KG1 (cell line): ENCODE measurements at regions not wholly inside any gene's neighbourhood (a gene's known extent, or its start where the extent isn't known, plus 50 kb on each side); places are given as distances from the start of the nearest gene placed in this dataset.
"Not testable (repeated sequence)": the region's sequence is repeated elsewhere in the genome, so short reads cannot be mapped to it uniquely, and the experiment has no call there.

Source experiments
- DNase-seq: peaks from one replicate; lab custom pipeline; 2025; lab: John Stamatoyannopoulos, UW

DNA sequence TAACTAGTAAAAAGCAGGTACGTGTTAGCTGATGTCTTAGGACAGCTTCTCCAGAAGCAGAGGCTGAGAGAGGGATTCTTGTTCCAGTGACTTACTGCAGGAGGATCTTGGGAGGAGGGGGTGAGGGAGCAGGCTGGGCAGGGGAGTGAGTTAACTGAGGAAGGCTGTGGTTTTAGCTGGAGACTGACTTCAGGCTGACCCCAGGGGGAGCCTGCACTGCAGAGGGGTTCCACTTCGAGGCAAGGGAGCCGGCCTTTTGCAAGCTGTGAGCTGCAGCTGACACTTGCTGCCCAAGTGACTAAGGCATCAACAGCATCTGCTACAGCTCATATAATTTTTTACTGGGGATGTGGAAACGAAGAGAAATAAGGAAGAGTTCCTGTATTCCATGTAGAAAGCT is 50.4 kb upstream of the SOD1 start:
- no peak for DNase-seq

DNA sequence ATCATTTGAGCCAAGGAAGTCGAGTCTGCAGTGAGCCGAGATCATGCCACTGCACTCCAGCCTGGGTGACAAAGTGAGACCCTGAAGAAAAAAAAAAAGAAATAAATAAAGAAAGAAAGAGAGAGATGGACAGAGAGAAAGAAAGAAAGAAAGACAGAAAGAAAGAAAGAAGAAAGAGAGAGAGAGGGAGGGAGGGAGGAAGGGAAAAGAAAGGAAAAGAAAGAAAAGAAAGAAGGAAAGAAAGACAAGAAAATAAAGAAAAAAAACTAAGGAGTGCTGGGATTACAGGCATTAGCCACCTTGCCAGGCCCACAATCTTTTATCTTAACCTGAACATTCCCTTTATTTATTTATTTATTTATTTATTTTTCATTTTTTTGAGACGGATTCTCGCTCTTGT is 51.7 kb upstream of the SOD1 start:
- DNase-seq = no peak

GRCh38 chr21:31606081-31606874 is 53.2 kb upstream of the SOD1 start:
- DNase-seq = no peak

GRCh38 chr21:31604591-31605190 is 54.8 kb upstream of the SOD1 start:
- peak; percentile 82 for DNase-seq

- no peak for DNase-seq
These were observed 59.9 kb upstream of the SOD1 start for GRCh38 chr21:31599563-31599962.

- no peak for DNase-seq
These were observed 60.5 kb upstream of the SOD1 start for GRCh38 chr21:31599013-31599412.

- no peak for DNase-seq
These were observed 61.8 kb upstream of the SOD1 start for GRCh38 chr21:31597683-31598082.

DNA sequence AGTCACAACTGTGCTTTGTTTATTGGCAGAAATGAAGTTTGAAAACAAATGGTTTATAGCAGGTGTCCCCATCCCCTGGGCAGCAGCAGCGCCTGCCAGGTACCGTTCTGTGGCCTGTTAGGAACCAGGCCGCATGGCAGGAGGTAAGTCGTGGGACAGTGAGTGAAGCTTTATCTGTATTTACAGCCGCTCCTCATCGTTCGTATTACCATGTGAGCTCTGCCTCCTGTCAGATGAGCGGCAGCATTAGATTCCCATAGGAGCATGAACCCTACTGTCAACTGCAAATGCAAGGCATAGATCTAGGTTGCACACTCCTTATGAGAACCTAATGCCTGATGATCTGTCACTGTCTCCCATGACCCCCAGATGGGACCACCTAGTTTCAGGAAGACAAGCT is 63.4 kb upstream of the SOD1 start:
- no peak for DNase-seq

GRCh38 chr21:31594726-31595125 is 64.8 kb upstream of the SOD1 start:
- no peak for DNase-seq

DNA sequence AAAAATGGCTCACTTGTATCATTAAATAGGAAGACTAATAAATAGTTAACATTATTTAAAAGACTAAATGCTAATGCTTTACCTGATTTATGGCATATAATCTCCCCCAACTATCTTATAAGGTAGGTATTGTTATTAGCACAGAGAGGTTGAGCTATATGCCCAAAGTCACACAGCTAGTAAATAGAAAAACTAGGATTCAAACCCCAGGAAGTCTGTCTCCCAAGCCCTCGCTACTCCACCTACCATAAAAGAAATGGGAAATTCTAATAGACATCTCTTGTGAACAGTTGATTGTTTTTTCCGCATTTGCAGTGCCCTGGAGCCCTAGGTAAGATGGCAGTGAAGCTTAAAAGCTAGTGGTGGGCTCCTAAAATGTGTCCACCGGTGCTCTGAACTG is 65.2 kb upstream of the SOD1 start:
- DNase-seq = no peak

DNA sequence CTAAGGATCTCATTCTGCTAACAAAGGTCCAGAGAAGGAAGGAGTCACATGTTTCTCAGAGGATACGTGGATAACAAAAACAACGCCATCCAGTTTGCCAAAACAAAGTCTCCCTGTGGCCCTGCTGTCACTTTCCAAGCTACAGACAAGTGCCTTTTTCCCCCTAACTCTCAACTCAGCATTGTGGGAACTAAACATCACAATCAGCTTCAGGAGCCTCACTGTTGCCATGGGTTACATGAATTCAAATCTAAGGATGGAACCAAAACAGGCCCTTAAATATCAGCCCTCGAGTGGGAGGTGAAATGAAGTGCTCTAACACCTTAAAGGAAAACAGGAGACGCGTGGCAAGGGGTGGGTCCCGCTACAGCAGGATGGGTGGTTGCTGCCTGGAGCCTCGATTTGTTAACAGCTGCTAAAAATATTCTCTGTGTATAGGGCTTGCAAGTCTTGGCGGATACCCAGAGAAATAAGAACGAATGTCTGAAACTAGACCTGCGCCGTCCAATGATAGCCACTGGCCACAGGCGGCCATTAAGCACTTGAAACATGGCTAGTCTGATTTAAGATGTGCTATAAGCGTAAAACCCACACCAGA is 66.4 kb upstream of the SOD1 start:
- no peak for DNase-seq

DNA sequence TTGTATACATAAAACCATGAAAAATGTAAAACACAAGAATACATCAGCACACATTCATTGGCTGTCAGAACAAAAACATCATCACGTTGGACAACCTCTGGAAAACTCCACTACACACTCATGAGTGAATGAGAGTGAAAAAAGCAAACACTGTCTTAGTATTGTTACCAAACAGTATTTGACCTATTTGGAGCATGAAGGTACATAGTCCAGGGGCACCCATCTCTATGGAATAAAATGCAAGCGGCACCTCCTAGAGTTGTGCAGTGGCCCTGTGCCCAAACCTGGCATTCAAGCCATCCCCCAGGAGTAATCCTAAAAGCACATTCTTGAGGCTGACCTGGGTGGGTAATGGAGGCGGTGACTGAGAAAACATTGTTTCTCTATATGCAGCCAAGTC is 67.0 kb upstream of the SOD1 start:
- no peak for DNase-seq

DNA sequence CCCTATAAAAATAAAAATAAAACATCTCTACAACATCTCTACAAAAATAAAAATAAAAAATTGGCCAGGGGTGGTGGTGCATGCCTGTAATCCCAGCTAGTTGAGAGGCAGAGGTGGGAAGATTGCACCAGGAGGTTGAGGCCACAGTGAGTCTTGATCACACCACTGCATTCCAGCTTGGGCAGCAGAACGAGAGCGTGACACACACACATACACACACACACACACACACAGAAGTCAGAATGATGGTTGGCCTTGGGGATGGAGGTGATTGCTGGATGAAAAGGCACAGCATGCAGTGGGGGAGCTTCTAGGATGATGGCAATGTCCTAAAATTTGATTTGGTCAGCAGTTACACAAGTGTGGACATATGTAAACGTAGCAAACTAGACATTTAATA is 69.7 kb upstream of the SOD1 start:
- DNase-seq = no peak

DNA sequence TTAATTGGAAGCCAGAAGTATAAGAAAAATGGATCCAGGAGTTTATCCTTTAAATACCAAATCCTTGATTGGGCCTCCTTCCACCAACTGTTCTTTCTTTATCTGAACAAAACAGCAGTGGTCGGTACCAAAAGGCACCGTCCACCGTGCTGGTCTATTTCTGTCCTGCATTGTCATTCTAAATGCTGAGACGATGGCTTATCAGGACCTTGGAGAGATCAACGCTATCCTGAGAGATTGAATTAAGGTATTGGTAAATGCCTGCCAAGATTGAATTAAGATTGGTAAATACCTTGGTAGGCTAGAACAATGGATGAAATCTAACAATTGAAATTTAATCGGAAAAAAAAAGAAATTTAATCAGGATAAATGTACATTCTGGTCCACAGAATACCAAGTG is 73.4 kb upstream of the SOD1 start:
- DNase-seq = no peak

DNA sequence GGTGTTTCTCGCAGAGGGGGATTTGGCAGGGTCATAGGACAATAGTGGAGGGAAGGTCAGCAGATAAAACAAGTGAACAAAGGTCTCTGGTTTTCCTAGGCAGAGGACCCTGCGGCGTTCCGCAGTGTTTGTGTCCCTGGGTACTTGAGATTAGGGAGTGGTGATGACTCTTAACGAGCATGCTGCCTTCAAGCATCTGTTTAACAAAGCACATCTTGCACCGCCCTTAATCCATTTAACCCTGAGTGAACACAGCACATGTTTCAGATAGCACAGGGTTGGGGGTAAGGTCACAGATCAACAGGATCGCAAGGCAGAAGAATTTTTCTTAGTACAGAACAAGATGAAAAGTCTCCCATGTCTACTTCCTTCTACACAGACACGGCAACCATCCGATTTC is 75.6 kb upstream of the SOD1 start:
- not testable (repeated sequence) for DNase-seq

- no peak for DNase-seq
These were observed 76.0 kb upstream of the SOD1 start for GRCh38 chr21:31583498-31583897.

DNA sequence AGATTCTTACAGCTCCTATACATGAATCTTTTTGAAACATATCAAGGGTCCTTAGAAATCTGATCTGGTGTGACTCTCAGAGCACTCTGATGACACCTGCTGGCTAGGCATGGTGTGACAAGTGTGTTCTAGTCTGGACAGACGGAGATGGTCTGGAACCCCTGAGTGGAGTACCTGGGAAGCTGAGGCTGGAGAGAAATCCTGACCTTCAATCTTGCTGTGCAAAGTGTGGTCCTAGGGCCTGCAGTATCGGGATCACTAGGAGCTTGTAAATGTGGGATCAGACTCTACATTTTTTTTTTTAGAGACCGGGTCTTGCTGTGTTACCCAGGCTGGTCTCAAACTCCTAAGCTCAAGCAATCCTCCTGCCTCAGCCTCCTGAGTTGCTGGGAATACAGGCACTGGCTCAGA is 78.6 kb upstream of the SOD1 start:
- DNase-seq = peak; percentile 59

DNA sequence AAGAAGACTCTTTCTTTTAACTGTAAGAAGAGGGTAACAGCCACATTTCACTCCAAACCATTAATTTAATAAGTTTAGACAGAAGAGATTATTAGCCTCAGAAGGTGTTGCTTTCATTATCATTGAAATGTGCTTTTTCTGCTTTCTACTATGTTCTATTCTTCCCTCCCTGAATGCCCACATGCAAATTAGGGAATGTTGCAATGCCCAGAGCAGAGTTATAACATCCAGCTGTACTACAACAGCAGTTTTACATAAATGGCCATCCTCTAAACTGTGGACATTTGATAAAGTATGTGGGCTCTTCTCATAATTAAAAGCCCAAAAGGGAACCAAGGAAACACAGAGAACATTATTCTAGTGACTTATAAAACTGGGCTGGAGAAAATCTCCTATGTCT is 82.2 kb upstream of the SOD1 start:
- no peak for DNase-seq

DNA sequence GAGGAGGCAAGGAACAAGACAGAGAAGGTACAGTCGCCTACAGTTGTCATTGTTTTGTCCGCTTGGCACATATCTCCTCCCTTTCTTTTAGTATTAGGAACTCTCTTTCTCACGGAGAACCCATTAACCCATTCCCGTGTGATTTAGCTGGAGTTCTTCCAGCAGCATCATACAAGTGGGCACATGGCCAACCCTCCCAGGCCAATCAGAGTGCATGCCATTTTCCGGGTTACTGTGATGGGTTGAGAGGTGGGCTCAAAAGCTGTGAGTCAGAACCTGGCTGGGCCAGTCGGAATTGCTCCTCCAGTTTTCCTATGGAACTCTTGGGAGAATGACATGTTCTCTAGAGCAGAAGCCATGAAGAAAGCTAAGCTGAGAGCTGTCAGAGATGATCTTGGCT is 83.1 kb upstream of the SOD1 start:
- DNase-seq = no peak

DNA sequence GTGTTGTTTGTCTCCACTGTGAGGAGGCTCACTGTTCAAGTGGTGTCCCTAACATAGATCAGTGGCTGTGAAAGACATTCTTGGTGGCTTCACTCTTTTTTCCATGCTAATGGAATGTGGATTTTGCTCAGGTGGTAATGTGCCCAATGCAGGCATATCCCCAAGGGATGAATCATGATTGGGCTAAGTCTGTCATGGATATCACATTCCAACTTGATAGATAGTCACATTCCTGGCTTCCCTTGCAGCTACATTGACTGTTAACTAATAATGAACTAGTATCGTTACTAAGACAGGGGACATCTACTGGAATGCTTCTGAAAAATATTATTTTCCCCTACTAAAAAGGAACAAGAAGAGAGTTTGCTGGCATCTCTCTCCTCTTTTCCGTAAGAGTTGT is 86.3 kb upstream of the SOD1 start:
- DNase-seq = no peak

GRCh38 chr21:31571879-31572278 is 87.6 kb upstream of the SOD1 start:
- no peak for DNase-seq

DNA sequence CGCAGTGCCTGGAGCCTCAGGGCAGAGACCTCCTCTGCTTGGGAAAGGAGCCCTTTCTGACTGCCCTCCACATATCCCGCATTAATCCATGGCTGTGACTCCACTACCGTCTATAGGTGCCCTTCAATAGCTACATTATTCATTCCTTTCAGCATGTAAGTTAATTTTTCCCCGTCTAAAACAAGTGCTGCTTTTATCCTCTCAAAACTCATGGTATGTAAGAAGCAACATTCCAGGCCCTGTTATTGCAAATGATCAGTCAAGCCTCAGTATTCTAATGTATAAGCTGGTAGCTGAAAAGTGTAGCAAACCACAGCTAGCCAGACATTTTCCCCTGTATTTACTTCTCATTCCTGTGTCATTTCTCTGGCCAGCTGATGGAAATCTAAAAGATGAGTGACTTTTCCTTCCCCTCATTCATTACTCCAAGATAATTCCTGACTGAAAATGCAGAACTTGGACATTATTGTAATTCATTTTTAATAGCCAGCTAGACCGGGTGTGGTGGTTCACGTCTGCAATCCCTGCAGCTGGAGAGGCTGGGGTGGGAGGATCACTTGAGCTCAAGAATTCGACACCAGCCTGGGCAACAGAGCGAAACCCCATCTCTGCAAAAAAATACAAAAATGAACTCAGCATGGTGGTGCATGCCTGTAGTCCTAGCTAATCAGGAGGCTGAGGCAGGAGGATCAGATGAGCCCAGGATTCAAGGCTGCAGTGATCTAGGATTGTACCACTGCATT is 88.5 kb upstream of the SOD1 start:
- DNase-seq = no peak

- no peak for DNase-seq
These were observed 92.9 kb upstream of the SOD1 start for GRCh38 chr21:31566611-31567010.
